GM10266 (cell line): ENCODE measurements at regions not wholly inside any gene's neighbourhood (a gene's known extent, or its start where the extent isn't known, plus 50 kb on each side); places are given as distances from the start of the nearest gene placed in this dataset.

Experiments used
- DNase-seq: peaks from one replicate; pipeline ENCODE4 v3.0.0; 2012; ENCODE audit errors: extremely low spot score
- TF ChIP-seq, protein P1 (sequence below): IDR thresholded peaks from 2 replicates; pipeline ENCODE4 v1.5.1; 2012; ENCODE audit warnings: mild to moderate bottlenecking, low read depth; ENCODE audit not compliant: control insufficient read depth, insufficient read depth; ENCODE audit errors: missing control alignments

DNA sequence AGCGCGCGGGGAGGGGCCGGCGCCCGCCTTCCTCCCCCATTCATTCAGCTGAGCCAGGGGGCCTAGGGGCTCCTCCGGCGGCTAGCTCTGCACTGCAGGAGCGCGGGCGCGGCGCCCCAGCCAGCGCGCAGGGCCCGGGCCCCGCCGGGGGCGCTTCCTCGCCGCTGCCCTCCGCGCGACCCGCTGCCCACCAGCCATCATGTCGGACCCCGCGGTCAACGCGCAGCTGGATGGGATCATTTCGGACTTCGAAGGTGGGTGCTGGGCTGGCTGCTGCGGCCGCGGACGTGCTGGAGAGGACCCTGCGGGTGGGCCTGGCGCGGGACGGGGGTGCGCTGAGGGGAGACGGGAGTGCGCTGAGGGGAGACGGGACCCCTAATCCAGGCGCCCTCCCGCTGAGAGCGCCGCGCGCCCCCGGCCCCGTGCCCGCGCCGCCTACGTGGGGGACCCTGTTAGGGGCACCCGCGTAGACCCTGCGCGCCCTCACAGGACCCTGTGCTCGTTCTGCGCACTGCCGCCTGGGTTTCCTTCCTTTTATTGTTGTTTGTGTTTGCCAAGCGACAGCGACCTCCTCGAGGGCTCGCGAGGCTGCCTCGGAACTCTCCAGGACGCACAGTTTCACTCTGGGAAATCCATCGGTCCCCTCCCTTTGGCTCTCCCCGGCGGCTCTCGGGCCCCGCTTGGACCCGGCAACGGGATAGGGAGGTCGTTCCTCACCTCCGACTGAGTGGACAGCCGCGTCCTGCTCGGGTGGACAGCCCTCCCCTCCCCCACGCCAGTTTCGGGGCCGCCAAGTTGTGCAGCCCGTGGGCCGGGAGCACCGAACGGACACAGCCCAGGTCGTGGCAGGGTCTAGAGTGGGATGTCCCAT lies 232.8 kb downstream of the SEC14L1 start:
- TF ChIP-seq, protein P1, sequence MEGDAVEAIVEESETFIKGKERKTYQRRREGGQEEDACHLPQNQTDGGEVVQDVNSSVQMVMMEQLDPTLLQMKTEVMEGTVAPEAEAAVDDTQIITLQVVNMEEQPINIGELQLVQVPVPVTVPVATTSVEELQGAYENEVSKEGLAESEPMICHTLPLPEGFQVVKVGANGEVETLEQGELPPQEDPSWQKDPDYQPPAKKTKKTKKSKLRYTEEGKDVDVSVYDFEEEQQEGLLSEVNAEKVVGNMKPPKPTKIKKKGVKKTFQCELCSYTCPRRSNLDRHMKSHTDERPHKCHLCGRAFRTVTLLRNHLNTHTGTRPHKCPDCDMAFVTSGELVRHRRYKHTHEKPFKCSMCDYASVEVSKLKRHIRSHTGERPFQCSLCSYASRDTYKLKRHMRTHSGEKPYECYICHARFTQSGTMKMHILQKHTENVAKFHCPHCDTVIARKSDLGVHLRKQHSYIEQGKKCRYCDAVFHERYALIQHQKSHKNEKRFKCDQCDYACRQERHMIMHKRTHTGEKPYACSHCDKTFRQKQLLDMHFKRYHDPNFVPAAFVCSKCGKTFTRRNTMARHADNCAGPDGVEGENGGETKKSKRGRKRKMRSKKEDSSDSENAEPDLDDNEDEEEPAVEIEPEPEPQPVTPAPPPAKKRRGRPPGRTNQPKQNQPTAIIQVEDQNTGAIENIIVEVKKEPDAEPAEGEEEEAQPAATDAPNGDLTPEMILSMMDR: no peak
- DNase-seq: no peak

GRCh38 chr17:77374170-77374936 lies 233.6 kb downstream of the SEC14L1 start:
- peak; percentile 68 for DNase-seq

GRCh38 chr17:77375108-77375916 lies 234.5 kb downstream of the SEC14L1 start:
- TF ChIP-seq, protein P1: no peak

More at GRCh38 chr17:77374170-77374936, 233.6 kb downstream of the SEC14L1 start:
- TF ChIP-seq, protein P1: no peak

DNA sequence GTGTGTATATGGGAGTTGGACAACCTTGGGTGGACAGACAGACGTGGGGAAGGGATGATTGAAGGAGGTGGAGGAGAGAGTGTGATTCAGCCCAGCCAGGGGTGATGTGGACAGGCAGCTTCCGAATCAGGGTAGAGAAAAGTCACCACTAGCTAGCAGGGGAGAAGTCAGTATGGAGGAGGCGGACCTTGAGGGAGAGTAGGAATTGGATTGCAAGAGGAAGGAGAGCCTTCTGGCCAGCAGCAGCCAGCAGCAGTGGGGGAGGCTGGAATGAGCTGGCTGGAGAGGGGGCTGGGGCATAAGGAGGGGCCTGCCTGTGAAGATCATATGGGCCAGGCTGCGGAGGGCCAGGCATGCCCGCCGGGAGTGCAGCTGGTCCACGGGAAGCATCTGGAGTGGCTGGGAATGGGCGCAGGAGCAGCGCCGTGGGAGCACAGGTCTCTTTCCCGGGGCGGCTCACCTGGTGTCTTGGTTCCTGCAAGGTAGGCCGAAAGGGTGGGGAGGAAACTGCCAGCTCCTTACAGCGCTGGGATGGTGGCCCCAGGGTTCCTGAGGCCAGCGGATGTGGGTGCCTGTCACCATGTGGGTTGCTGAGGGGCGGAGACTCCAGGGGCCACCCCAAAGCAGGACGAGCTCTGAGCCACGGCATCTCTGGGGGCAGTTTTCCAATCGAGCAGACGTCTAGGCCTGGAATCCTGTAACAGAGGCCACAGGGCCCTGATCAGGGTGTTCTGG lies 235.3 kb downstream of the SEC14L1 start:
- TF ChIP-seq, protein P1: no peak
- DNase-seq: no peak

More at GRCh38 chr17:77375108-77375916, 234.5 kb downstream of the SEC14L1 start:
- DNase-seq: no peak

GRCh38 chr17:77376795-77377709 lies 236.3 kb downstream of the SEC14L1 start:
- TF ChIP-seq, protein P1: no peak
- no peak for DNase-seq
